Activated CD4-positive, CD25-positive, alpha-beta regulatory T cell (primary cell): ENCODE measurements at regions not wholly inside any gene's neighbourhood (a gene's known extent, or its start where the extent isn't known, plus 50 kb on each side); places are given as distances from the start of the nearest gene placed in this dataset.

ENCODE experiments used
- DNase-seq, 4 experiments: peaks; one replicate each; lab custom pipeline; 2025; lab: John Stamatoyannopoulos, UW

DNA sequence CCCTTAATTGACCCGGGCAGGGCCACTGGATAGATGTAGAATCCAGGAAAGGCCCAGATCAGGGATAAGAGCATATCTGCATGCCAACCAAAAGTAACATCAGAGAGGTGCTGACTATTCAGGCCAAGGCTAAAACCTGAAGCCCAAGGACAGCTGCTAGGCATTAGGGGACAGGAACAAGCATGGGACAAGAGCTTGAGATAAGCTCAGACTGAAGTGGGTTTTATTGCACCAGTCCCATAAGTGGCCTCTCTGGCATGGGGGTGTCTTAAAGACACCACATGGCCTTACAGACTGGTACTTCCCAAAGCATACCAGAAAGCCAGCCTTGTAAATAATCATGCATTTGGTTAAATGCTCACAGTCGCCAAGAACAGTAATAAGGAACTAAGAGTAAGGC, 376.1 kb downstream of the FBXW7 start:
- no peak for DNase-seq

DNA sequence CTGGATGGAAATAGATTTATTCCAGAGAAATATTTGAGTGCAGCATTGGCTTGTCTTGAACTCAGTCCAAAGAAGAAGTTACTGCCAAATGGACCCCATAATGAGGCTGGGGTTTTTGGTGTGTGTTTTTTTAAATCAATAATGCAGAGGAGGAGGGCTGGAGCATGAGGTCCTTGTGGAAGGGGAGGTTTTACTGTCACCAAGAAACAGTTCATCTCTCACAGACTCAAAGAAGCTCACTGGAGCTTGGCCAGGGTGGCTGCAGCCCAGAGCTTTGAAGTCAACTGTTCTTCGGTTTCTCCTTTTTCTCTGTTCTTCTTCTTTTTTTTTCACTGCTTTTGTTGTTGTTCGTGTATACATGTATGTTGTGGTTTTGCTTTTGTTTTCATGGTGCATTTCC, 377.7 kb downstream of the FBXW7 start:
- no peak for DNase-seq

DNA sequence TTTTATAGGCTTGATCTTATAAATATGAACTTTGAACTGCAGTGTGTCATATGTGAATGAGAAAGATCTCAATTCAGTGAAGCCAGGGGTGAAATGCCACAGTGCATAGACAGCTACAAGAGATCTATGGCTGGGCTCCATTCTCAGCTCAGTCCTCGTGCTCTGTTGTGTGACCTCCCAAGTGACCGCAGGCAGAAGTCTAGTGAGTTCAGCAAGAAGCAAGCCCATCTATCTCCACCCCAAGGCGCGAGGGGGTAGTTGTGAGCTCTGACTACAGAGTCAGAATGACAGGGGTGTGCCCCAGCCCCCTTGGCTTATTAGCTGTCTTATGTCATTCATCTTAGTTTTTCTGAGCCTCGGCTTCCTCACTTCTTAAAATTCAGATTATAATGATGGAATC, 378.3 kb downstream of the FBXW7 start:
- no peak for DNase-seq

DNA sequence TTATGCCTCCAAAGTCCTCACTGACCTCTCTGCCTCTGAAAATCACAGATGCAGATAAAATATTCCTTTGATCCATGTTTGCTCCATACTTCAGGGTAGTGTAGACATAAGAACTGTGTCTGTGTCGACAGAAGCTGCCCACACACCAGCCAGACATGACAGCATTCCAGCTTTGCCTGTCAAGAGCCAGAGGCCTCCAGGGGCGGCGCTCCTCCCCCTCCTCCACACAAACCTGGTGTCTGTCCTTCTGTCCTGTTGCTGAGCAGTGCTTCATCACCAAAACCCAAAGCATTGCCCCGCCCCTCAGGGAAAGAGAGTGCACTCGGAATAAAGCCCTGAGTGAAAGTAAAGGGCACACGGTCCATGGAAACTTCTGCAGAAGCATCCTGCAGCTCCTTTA, 379.4 kb downstream of the FBXW7 start:
- no peak for DNase-seq

DNA sequence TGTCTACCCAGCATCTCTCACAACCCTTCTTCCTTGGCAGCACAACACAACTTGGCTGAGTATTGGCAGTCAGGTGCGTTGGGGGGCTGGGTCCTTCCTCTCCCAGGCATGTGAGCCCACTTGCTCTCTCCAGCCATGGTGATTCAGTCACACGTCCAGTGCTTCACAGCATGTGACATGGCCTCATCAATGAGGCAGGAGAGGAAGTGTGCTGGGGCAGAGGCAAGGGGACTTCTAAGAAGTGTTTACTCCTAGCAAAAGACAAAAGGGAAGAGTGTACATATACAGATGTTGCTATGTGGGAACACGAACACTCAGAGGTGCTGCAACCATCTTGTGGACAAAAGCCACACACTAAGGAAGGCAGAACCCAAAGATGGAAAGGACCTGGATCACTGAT, 380.8 kb downstream of the FBXW7 start:
- no peak for DNase-seq

DNA sequence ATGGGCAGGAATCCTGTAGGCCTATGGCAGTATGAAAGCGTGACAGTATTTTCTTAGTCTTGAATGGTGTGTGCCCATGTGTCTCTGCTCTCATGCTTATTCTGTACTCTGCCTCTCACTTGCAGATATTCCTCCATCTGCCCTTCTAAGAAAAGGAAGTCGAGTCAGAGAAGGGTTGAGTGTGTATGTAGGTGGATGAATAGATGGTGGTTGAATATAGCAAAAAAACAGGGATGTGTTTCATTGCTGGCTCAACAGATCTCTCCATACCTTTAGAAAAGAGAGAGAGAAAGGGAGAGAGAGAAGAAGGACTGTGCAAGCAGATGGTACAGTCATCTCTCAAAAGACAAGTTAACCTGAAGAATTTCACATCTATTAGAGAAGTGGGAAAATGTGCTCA, 381.5 kb downstream of the FBXW7 start:
- DNase-seq, result no peak

DNA sequence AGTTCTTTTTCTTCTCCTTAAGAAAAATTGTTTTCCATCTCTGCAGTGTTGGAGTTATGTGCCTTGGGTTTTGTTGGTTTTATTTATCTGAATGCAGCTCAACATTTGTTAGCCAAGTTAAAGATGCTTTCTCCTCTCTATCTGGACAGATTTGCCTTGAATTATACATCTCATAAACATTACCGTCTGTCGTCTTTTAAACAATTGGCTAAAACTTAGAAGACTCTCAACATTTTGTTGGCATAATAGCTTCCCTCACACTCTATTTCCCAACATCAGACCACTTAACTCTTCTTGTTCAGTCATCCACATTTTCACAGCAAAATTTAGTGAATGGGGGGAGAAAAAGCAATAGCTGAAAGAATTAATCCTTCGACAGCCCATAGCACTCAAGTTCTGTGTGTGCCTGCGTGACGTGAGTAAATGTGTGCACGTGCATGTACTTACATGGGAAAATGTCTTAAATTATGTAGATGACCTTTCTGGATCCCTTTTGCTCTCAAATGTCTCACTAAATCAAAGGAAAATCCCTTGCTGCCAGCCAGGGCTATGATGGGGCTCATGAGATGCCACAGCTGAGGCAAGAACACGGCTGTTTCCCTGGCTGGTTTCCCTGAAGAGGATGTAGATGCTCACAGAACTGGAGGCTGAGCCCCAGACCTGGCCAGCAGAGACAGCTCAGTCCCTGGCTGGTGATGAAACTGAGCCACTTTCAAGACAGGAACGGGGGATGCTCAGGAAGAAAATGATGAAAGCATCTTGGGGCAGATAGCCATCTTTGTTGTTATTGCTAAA, 382.2 kb downstream of the FBXW7 start:
- no peak for DNase-seq

DNA sequence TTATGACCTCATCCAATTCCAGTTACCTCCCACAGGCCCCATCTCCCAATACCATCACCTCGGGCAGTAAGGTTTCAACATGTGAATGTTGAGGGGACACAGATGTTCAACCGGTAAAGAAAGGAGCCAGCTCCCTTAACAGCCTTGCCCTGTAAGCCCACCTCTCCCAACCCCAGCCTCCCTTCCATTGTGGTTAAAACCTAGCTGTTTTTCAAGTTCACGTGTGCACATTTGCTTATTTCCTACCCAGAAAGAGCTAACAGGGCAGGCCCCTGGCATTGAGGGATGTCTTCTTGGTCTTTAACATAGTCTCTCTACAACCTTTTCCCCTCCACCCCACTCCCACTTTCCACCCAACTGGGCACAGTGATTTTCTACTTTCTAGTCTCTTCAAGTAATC, 385.7 kb downstream of the FBXW7 start:
- DNase-seq, result no peak

DNA sequence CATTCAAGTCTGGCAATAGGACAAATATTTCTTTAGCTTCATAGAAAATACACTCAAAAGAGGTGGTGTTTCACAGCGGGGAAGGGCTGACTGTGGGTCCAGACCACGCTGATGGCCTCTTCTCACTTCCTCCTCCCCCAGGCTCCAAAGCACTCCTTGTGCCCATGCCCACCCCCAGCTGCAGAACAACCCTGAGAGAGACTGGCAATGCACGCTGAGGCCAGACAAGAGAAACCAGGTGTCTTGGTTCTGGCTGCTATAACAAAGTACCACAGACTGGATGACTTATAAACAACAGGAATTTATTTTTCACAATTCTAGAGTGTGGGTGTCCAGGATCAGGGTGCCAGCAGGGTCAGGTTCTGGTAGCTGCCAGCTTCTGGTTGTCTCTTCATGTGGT, 386.1 kb downstream of the FBXW7 start:
- no peak for DNase-seq

DNA sequence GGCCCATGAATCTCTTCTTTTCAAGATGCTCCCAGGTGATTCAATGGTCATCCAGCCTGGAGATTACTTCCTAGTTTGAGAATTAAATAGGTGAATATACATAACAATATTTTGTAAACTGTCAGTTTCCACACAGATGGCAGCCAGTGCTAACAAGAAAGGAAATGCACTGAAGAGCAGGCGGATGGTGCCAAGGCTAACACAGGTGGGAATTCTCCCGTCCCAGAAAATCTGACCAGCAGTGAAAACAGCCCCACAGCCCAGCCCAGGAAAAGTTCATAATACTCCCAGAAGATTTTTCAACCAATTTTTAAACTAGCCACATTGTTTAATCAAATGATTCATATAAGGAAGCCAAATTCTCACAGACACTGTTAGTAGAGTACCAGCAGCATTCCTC, 387.2 kb upstream of the GATB start:
- DNase-seq, result no peak

DNA sequence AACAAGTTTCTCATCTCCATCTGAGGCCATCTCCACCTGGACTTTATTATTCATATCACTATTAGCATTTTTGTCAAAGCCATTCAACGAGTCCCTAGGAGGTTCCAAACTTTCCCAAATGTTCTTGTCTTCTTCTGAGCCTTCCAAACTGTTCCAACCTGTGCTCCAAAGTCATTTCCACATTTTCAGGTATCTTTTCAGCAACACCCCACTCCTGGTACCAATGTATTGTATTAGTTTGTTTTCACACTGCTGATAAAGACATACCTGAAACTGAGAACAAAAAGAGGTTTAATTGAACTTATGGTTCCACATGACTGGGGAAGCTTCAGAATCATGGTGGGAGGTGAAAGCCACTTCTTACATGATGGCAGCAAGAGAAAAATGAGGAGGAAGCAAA, 385.4 kb upstream of the GATB start:
- DNase-seq, result no peak

DNA sequence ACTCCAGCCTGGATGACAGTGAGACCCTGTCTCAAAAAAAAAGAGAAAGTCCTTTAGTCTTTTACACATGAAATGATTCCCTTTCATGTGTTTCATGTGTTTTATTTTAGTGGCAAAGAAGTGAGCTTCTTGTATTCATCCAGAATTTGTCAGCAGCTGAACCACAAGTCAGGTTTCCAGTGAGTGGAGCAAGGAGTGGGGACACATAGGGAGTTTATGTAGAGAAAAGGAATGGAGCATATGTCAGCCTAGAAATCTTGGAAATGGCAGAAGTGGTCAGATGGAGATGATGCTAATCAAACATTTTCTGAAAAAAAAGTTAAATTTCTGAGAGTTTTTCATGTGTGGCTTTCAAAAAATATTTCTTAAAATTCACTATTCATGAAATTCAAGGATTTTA, 383.0 kb upstream of the GATB start:
- no peak for DNase-seq

DNA sequence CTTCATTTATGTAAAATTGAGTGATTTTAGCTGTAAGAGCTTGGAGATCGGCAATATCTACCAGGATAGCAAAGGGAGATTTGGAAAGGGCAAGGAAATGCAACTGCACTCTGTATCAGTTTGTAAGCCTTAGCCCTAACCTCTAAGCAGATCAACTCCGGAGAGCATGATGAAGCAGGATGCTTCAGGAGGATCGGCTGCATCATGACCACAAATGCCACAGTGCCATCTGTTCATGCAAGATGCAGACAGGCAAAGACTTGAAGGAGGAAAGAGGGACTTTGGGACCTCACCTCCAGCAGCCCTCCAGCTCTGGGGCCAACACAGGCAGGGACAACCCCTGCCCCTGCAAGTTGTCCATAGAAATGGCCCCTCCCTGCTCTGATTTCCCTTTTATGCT, 377.6 kb upstream of the GATB start:
- no peak for DNase-seq

DNA sequence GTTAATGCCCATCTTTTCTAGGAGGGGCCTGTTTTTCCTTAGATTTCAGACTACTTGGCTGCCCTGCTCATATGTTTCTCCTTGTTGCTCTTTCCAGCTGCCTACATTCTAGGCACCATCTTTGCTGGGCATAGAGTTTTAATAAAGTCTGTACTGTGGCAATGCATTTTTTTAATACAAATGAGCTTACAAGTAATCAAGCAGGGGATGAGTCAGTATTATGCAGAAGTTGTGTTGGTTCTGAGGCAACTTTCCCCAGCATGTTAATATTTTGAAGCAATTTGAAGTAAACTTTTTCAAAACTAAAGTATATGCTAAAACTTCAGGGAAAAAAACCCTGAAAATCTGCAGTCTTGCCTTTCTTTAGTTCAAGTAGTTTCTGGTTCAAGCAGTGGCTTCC, 372.0 kb upstream of the GATB start:
- no peak for DNase-seq

DNA sequence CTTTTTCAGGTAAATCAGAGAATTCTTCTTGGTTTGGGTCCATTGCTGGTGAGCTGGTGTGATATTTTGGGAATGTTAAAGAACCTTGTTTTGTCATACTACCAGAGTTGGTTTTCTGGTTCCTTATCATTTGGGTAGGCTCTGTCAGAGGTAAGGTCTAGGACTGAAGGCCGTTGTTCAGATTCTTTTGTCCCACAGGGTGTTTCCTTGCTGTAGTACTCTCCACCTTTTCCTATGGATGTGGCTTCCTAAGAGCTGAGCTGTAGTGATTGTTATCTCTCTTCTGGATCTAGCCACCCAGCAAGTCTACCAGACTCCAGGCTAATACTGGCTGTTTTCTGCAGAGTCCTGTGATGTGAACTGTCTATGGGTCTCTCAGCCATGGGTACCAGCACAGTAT, 367.5 kb upstream of the GATB start:
- DNase-seq, result no peak

DNA sequence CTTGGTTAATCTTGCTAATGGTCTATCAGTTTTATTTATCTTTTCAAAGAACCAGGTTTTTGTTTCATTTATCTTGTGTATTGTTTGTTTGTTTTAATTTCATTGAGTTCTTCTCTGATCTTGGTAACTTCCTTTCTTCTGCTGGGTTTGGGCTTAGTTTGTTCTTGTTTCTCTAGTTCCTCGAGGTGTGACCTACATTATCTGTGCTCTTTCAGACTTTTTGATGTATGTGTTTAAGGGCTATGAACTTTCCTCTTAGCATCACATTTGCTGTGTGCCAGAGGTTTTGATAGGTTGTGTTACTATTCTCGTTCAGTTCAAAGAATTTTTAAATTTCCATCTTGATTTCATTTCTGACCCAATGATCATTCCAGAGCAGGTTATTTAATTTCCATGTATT, 365.4 kb upstream of the GATB start:
- DNase-seq, result no peak

DNA sequence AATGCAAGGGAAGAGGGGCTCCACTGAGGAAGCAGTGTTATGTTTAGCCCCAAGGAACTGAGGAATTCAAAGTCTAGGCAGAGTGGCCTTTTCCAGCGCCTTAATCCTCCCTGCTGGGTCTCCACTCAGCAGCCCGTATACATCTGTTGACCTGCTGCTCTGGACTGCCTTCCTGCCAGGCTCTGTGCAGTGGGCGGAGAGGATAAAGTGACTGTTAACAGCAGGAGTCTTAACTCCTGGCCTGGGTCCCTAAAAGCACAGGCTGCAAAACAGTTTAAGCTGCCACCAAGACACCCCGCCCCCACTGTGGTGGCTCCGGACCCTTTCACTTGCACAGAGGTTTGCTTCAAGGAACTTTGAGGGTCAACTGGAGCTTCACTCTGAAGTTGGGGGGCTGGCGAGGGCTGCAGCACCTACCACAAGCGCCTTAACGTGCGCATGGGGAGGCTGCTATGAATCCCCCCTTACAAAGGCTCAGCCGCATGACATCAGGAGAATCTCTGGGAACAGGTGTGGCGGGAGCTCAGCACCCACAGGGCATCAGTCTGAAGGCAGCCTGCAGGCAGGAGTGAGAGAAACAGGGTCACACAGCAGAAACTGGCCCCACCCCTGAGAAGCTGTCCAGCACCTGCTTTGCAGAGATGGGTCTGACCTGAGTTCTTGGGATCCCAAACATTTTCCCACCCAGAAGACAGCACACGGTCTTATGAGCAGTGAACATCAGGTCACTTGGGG, 358.2 kb upstream of the GATB start:
- no peak for DNase-seq

DNA sequence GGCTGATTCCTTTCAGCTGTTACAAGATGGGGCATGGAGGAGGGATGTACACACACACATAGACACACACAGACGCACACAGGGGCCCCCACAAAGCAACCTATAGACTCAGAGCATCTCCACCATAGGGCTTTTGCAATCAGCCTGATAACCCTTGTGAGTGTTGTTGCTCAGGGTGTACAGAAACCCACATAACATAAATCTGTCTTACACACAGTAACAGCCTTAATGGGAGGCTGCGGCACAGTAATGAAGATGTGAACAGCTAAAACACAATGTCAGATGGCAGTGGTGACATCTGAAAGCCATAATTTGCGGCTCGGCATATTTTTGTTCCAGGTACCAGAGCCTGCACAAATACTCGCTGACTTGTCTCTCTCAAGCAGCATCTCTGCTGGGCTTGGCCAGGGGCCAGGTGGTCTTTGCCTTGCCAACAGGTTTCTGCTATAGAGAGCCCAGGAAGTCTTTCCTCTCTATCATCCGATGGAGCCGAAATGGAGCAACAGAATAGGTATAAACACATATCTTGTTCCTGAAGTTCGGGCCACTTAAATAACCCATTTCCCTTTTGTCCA, 357.2 kb upstream of the GATB start:
- DNase-seq, result no peak

DNA sequence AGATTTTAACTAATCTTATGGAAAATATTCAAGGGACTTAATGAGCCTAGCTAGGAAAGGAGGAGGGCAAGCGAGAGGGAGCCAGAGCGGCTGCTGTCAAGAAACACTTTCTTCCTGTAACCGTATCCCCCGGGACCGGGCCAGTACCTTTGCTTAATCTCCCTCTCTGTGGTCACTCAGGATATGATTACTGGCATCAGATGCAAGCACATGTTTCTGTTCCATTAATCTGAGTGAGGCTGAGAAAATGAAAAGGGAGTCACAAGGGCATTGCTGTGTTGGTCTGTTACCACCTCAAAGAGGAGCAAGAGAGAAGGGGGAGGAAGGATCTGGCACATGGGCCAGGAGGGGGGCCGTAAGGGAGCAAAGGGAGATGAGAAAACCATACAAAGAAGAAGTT, 356.7 kb upstream of the GATB start:
- DNase-seq, result no peak

DNA sequence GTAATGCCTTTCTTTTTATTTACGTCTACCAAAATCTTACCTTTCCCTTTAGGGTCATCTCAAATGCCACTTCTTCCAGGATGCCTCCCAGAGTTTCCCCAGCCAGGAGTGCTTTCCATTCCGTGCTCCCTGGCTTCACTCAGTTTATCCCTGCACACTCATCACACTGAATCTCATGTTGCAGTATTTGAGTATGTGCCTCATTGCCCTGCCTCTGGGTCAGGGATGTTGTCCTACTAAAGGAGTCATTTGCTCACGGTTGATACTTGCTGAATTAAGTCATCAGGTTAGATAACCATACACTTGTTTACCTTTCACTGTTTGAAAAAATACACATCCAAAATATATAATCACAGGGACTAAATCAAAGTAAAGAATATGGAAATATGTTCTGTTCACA, 356.2 kb upstream of the GATB start:
- no peak for DNase-seq

DNA sequence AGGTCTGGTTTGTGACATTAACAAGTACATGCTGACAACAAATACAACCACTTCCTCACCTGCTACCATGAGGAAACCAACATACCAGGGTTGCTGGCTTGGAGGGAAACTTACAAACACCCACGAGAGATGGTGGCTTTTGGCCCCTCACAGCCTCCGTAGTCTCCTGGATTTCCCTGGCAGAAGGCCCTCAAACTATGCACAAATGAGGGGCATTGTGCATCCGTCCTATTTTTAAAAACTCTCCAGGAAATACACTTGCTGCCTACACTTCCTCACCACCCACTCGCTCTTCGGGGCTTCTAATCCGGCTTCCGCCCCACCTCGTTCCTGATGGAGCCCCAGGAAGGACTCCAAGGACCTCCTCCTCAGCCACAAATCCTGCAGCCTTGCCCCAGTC, 355.0 kb upstream of the GATB start:
- DNase-seq, result peak in 1 of 4 experiments; percentile 4

DNA sequence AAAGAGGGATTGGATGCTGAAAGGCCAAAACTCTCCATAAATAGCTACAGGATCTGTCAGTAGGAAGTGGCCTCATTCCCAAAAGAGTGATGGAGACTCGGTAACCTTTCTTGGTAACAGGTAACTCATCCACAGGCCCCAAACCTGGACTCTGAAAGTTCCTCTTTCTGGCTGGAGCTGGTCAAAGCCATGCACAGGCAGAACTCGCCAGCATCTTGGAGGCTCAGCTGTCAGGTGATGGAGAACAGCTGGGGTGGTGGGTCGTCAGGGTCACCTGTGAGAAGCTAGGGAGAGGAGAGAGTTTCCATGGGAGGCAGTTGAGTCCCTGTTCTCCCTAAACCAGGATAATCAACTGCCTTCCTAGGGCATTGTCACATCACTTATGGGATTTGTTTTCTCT, 354.3 kb upstream of the GATB start:
- DNase-seq, result no peak

DNA sequence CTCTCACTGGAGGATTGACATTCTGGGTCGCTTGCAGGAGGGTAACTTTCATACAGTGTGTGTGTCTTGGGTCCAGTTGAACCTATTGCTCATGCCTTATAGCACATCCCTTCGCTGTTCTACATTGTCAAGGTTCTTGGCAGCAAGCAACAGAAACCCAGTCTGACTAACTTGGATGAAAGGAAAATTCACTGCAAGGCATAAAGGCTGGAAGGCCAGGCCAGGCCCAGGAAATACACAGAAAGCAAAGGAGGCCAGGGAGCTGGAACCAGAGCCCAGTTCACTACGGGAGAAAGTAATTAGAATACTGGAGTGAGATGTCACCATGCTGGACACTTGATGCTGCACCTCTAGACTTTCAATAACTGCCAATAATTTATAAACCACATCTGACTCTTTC, 353.8 kb upstream of the GATB start:
- no peak for DNase-seq

DNA sequence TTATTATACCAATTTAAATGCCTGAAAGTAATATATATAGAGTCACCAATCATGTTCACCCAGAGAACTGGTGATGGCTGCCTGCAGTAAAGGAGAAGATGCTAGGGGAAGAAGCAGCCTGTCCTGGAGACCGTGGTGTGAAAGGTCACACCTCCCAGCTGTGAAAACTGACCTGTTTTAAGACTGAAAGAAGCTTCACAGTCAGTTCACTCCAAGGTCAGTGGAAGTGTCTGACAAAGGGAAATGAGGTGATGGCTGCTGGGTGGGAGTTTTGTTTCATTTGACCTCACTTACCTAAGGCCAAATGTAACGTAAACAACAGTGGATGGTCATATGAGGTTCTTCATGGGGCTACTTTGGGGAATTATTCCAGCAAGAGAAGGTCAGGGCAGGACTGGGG, 352.1 kb upstream of the GATB start:
- DNase-seq, result no peak
